ENCODE measurements at regions not wholly inside any gene's neighbourhood (a gene's known extent, or its start where the extent isn't known, plus 50 kb on each side); places are given as distances from the start of the nearest gene placed in this dataset.

DNA sequence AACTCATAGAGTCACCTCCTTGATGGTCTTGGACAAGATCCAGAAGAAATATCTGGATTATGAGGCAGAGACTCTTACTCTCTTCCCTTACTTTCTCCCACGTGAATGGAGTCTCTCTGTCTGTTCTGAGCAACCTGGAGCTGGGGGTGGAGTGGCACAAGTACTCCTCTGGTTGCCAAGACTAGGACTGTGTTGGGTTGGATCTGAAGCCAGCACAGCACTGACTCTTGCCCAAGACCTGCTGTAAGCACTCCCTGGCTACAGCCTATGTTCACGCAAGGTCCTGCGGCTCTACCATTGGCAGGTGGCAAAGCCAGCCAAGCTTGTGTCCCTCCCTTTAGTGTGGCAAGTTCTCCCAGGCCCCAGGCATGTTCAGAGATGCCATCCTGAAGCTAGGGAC is 488.2 kb upstream of the NRG3 start:
- TF ChIP-seq EZH2 (IDR thresholded peaks at IDR 0.05; ENCODE audit: borderline replicate concordance): no peak
- TF ChIP-seq, protein P1, sequence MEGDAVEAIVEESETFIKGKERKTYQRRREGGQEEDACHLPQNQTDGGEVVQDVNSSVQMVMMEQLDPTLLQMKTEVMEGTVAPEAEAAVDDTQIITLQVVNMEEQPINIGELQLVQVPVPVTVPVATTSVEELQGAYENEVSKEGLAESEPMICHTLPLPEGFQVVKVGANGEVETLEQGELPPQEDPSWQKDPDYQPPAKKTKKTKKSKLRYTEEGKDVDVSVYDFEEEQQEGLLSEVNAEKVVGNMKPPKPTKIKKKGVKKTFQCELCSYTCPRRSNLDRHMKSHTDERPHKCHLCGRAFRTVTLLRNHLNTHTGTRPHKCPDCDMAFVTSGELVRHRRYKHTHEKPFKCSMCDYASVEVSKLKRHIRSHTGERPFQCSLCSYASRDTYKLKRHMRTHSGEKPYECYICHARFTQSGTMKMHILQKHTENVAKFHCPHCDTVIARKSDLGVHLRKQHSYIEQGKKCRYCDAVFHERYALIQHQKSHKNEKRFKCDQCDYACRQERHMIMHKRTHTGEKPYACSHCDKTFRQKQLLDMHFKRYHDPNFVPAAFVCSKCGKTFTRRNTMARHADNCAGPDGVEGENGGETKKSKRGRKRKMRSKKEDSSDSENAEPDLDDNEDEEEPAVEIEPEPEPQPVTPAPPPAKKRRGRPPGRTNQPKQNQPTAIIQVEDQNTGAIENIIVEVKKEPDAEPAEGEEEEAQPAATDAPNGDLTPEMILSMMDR (IDR thresholded peaks at IDR 0.05; ENCODE audit: poor library complexity): no peak
